ENCODE measurements at regions not wholly inside any gene's neighbourhood (a gene's known extent, or its start where the extent isn't known, plus 50 kb on each side); places are given as distances from the start of the nearest gene placed in this dataset.

GRCh38 chr3:72698154-72698917 lies 149.9 kb downstream of the SHQ1 start:
- Histone ChIP-seq H3K4me3 (ENCODE audit: low read depth, low read length) (no peak overlapping the region), H3K36me3 (ENCODE audit: control insufficient read depth, insufficient read depth, low read length) (no peaks in the 10 kb centered on the region), H3K27me3 (ENCODE audit: control insufficient read depth, insufficient read depth, low read length) (peaks cover 4% of the 10 kb centered on the region)
- no peak for DNase-seq (ENCODE audit: low read depth)
- no peak for TF ChIP-seq CTCF (IDR thresholded peaks at IDR 0.05; ENCODE audit: insufficient read depth, low read length, poor library complexity, severe bottlenecking)

GRCh38 chr3:72697717-72698116 lies 150.5 kb downstream of the SHQ1 start:
- H3K27me3 ChIP-seq (ENCODE audit: control insufficient read depth, insufficient read depth, low read length): peaks cover 4% of the 10 kb centered on the region
- TF ChIP-seq CTCF (IDR thresholded peaks at IDR 0.05; ENCODE audit: insufficient read depth, low read length, poor library complexity, severe bottlenecking): no peak
- no peak for DNase-seq (ENCODE audit: low read depth)

GRCh38 chr3:72696815-72697214 lies 151.4 kb downstream of the SHQ1 start:
- Histone ChIP-seq H3K27me3 (ENCODE audit: control insufficient read depth, insufficient read depth, low read length) (peaks cover 4% of the 10 kb centered on the region), H3K36me3 (ENCODE audit: control insufficient read depth, insufficient read depth, low read length) (no peaks in the 10 kb centered on the region), H3K4me3 (ENCODE audit: low read depth, low read length) (no peak overlapping the region)
- no peak for DNase-seq (ENCODE audit: low read depth)
- TF ChIP-seq CTCF (IDR thresholded peaks at IDR 0.05; ENCODE audit: insufficient read depth, low read length, poor library complexity, severe bottlenecking): no peak

More at GRCh38 chr3:72697717-72698116, 150.5 kb downstream of the SHQ1 start:
- Histone ChIP-seq H3K36me3 (ENCODE audit: control insufficient read depth, insufficient read depth, low read length) (no peaks in the 10 kb centered on the region), H3K4me3 (ENCODE audit: low read depth, low read length) (no peak overlapping the region)

- no peaks in the 10 kb centered on the region for H3K36me3 ChIP-seq (ENCODE audit: control insufficient read depth, insufficient read depth, low read length)
- peaks cover 4% of the 10 kb centered on the region for H3K27me3 ChIP-seq (ENCODE audit: control insufficient read depth, insufficient read depth, low read length)
- no peak for TF ChIP-seq CTCF (IDR thresholded peaks at IDR 0.05; ENCODE audit: insufficient read depth, low read length, poor library complexity, severe bottlenecking)
- H3K4me3 ChIP-seq (ENCODE audit: low read depth, low read length): no peak overlapping the region
- DNase-seq (ENCODE audit: low read depth): no peak
These were observed 153.8 kb downstream of the SHQ1 start for GRCh38 chr3:72694398-72694797.

- Histone ChIP-seq H3K27me3 (ENCODE audit: control insufficient read depth, insufficient read depth, low read length) (peaks cover 4% of the 10 kb centered on the region), H3K36me3 (ENCODE audit: control insufficient read depth, insufficient read depth, low read length) (no peaks in the 10 kb centered on the region), H3K4me3 (ENCODE audit: low read depth, low read length) (no peak overlapping the region)
- no peak for TF ChIP-seq CTCF (IDR thresholded peaks at IDR 0.05; ENCODE audit: insufficient read depth, low read length, poor library complexity, severe bottlenecking)
- DNase-seq (ENCODE audit: low read depth): no peak
These were observed 155.3 kb downstream of the SHQ1 start for GRCh38 chr3:72692990-72693389.

GRCh38 chr3:72690629-72691028 lies 157.6 kb downstream of the SHQ1 start:
- no peaks in the 10 kb centered on the region for H3K36me3 ChIP-seq (ENCODE audit: control insufficient read depth, insufficient read depth, low read length)
- no peak overlapping the region for H3K4me3 ChIP-seq (ENCODE audit: low read depth, low read length)
- H3K27me3 ChIP-seq (ENCODE audit: control insufficient read depth, insufficient read depth, low read length): no peaks in the 10 kb centered on the region
- no peak for TF ChIP-seq CTCF (IDR thresholded peaks at IDR 0.05; ENCODE audit: insufficient read depth, low read length, poor library complexity, severe bottlenecking)
- DNase-seq (ENCODE audit: low read depth): no peak

All from kidney epithelial cell (primary cell).